CMK (cell line): ENCODE measurements at regions not wholly inside any gene's neighbourhood (a gene's known extent, or its start where the extent isn't known, plus 50 kb on each side); places are given as distances from the start of the nearest gene placed in this dataset.
"Not testable (repeated sequence)": the region's sequence is repeated elsewhere in the genome, so short reads cannot be mapped to it uniquely, and the experiment has no call there.

Source experiments
- DNase-seq: peaks from one replicate; pipeline ENCODE4 v3.0.0-alpha.2; 2010; ENCODE audit warnings: low read depth

DNA sequence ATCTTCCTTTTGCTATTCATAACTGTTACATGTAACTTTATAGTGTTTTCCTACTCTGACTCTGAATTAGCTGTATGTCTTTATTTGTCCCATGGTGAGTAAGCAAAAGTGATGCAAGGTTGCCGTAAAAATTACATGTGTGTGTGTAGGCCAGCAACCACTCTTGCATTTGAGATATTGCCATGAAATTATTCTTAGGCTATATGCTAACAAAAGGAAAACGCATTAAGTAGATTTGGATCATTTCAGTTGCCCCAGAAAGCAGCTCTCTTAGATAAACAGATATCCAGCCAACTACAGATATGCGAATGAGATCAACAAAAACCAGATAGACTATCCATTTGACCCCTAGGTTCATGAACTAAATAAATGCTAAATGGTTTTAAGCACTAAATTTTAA is 73.6 kb downstream of the CYLC2 start:
- no peak for DNase-seq

DNA sequence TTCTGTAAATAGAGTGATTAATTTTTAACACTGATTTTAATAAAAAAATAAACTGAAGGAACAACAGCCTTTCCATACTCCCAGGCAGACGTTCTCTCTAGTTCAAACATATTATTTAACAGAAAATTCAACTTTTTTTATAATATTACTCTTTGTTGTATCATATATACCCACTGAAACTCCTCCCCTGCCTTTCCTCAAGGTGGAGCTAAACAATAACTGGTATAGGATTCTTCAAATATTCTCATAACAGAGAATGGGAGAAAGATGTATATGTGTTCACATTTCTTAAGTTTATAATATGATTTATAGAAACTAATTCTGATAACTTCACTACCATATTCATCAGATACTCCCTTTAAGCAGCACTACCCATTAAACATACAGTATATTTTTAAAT is 83.4 kb downstream of the CYLC2 start:
- no peak for DNase-seq

- DNase-seq, result no peak
These were observed 87.4 kb downstream of the CYLC2 start for GRCh38 chr9:103082494-103082893.

DNA sequence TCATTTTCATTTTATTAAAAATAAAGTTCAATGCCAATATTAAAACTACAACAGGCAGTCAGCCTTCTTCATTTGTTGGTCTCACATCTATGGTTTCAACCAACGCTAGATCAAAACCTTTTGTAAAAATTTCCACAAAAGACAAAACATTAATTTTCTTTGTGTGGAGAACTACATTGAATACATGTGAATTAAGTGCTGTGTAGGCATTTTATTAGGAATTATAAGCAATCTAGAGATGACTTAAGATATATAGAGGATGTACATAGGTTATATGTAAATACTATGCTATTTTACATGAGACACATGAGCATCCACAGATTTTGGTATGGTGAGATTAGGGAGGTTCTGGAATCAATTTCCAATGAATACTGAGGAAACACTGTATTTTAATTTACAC is 94.2 kb downstream of the CYLC2 start:
- no peak for DNase-seq

DNA sequence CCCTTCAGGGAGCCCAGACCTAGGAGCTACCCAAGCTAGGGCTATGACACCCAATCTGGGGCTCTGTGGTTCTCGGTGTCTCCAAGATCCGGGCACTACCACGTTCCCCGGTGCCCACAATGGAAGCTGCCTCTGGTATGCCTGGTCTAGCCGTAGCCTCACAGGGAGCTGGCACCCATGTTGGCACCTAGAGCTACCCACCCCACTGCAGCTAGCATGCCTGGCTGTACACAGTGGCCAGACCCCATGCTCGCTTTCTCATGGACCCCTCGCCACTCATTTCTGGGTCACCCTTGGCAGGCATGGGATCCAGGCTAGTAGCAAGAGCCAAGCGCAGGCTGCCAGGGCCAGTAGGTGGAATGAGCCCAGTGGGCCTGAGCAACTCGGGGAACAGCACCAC is 109.0 kb downstream of the CYLC2 start:
- no peak for DNase-seq

DNA sequence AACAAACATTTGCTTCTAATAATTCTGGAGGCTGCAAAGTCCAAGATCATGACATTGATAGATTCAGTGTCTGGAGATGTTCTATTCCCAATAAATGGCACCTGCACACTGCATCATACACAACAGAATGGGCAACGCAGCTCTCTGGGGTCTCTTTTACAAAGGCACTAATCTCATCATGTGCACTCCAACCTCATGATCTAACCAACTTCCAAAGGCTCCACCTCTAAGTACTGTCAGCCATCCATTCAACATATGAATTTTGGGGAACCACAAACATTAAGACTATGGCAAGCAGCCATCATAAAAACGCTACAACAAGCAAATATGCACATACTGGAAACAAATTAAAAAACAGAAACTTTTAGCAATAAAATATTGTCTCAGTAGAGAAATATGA is 121.1 kb downstream of the CYLC2 start:
- no peak for DNase-seq

GRCh38 chr9:103126494-103126893 is 131.4 kb downstream of the CYLC2 start:
- no peak for DNase-seq

DNA sequence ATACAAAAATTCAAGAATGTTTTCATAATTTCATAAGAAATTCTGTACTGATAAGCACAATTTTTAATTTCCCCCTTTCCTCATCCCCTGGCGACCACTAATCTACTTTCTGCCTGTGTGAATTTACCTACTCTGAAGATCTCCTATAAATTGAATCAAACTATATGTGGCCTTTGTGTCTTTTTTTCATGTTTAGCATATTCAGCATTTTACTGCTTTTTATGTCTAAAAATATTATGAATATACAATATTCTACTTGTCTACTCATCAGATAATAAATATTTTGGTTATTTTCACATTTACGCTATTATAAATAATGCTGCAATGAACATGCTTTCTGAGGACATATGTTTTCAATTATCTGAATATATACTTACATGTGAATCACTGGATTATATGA is 144.8 kb downstream of the CYLC2 start:
- no peak for DNase-seq

DNA sequence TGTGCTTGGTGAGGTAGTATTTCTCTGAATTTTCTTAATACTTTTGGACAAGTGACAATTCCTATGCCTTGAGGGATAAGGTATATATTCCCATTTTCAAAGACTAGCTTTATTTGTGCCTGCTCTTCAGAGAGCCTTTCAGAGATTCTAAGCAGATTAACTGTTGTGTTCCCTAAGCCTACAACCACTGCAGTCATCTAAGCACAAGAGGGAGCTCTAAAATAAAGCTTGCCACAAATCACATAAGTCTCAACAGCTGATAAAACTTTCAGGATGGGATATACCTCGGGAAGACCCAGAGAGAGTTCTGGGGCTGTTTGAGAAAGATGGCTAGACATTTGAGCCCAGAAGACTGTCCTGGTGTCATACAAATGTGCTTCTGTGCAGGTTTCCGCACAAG is 157.3 kb downstream of the CYLC2 start:
- no peak for DNase-seq

- no peak for DNase-seq
These were observed 172.4 kb downstream of the CYLC2 start for GRCh38 chr9:103167530-103167929.

DNA sequence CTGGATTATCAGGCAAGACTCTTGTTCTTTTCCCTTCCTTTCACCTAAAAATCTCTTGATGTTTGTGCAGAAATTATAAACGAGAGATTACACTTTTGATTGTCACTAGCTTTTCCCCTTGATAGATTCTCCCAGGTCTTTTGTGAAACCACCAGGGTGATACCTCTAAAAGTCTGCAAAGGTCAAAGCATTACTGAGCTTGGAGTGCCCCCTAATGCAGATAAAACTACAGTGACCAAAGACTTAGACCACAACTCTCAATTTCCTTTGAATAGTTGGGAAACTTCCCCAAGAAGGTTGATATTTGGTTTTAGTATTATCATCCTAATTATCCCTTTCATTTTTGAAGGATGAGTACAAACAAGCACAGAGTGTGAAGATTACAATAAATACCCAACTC is 173.1 kb downstream of the CYLC2 start:
- no peak for DNase-seq

DNA sequence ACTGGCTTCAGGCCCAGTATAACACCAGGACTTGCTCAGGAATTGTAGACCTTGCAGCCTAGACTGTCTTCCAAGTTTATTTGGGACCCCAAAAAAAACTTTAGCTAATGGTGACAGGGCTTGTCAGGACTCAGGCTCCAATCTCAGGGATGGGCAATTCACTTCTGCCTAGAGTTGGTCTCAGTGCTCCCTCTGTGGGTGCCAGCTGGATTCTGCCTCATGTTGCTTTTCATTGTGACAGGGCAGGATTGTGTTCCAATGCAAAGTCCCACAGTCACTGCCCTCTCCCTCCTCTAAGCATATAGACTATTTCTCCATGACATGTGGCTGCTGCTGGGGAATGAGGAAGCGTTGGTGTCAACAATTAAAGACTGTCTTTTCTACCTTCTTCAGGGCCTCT is 174.7 kb downstream of the CYLC2 start:
- no peak for DNase-seq

DNA sequence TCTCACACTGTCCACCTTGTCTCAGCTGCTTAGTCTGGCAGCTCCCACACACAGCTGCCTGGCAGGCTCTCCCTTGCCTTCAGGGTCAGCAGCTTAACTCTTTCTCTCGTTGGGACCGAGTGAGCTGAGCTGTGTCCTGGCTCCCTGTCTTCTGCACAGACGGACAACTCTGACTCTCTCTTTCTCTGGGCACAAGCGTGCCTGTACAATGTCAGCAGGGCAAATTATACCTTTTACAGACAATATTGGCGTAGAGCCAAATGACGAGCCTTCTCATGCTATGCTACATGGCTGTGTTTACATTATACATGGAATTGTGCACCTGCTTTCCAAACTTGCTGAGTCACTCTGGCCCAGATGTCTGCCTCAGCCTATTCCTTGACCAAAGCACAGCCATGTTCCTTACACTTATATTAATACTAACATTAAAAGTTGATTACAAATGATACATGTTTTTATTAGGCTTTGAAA is 188.6 kb downstream of the CYLC2 start:
- no peak for DNase-seq

DNA sequence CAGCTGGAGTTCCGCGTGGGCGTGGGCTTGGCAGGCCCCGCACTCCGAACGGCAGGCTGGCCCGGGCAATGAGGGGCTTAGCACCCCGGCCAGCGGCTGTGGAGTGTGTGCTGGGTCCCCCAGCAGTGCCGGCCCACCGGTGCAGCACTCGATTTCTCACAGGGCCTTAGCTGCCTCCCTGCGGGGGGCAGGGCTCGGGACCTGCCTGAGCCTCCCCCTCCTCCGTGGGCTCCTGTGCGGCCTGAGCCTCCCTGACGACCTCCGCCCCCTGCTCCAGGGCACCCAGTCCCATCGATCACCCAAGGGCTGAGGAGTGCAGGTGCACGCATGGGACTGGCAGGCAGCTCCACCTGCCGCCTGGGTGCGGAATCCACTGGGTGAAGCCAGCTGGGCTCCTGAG is 191.8 kb downstream of the CYLC2 start:
- DNase-seq, result no peak

GRCh38 chr9:103188781-103189350 is 193.7 kb downstream of the CYLC2 start:
- DNase-seq, result no peak

GRCh38 chr9:103193992-103194391 is 198.9 kb downstream of the CYLC2 start:
- no peak for DNase-seq

DNA sequence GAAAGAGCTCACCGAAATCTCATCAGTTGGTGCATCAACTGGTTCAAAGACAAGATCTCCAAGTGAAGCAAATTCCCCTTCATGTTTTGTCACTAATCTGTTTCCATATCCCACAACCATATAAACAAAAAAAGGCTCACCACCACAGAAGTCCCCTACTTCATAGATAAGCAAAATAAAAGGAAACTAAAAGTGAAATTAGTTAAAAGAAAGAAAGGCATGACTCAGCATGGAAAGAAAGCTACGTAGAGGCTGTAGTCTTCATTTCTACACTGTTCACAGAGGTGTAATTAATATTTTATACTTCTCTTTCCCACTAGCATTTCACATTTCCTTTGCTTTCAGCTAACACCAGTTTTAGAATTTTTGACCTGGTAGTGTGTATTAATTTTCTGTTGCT is 208.0 kb downstream of the CYLC2 start:
- no peak for DNase-seq

DNA sequence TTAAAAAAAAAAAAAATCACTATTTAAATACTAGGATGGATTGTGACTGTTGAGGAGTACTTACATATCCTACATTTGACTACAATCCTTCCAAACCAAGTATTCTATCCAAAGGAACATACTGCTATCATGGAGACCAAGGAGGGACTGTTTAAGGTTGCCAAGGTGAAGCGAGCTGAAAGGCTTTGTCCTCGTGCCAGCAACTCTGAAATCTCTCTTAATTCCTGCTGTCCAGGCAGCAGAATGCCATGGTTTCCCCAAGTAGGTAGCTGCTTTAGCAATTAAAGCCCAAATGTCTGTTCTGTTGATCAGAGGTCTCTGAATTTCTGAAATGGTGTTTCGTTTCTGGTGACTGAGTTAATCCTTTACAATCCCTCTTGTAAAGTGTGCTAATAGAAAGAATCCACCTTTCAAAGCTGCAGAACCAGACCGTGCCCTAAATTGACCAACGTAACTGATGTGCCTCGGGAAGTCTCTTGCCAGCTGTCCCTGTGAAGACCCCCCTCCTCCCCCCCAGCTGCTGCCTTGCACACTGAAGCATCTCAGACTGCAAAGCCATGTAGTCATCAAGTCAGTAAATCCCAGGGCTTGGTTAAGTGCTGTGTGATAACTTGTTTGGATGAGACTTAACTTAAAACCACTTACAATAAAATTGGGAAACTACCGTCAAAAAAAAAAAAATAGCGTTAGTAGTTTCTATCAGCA is 210.9 kb downstream of the CYLC2 start:
- not testable (repeated sequence) for DNase-seq

DNA sequence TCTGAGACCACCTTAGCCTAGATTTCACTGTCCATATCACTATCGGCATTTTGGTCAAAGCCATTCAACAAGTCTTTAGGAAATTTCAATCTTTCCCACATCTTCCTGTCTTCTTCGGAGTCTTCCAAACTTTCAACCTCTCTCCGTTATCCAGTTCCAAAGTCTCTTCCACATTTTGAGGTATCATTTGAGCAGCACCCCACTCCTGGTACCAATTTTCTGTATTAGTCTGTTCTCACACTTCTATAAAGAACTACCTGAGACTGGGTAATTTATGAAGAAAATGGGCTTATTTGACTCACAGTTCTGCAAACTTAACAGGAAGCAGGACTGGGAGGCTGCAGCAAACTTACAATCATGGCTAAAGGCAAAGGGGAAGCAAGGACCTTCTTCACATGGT is 215.5 kb downstream of the CYLC2 start:
- no peak for DNase-seq

DNA sequence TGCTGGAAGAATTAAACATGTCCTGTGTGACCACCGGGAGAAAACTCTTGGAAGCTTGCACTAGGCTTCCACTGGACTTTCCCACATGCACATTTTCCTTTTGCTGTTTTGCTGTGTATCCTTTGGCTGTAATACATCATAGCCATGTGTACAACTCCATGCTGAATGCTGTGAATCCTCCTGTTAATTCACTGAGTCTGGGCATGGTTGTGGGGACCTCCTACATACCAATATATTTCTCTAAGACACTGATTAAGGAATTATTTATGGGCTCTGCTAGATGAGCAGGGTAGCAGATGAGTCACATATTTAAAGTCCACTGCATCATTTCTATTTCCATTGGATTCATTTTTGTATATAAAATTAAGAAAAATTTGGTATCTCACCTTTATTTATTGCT is 220.1 kb downstream of the CYLC2 start:
- DNase-seq, result no peak

- DNase-seq, result no peak
These were observed 230.8 kb downstream of the CYLC2 start for GRCh38 chr9:103225702-103226646.

DNA sequence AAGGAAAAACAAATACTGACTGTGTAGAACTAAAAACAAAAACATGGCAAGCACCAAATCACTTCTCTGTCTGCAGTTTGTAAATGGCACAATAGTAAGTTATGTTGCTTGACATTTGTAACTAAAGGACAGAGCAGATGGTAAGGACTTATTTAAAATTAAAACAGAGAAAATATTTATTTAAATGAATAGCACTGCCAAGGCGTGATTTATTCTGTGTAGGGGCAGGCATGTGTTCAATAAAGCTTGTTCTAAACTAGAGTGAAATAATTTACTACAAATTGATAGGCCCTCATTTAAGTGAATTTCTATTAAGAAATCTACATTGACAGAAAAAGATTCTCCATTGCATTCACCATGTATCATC is 231.5 kb downstream of the CYLC2 start:
- no peak for DNase-seq

GRCh38 chr9:103237571-103238109 is 242.5 kb downstream of the CYLC2 start:
- DNase-seq, result not testable (repeated sequence)
